Sigmoid colon (tissue), 4 donors: ENCODE measurements at regions not wholly inside any gene's neighbourhood (a gene's known extent, or its start where the extent isn't known, plus 50 kb on each side); places are given as distances from the start of the nearest gene placed in this dataset.

Source experiments
- CTCF ChIP-seq, 4 experiments: fragments of 450-650 bp in 3 of 4; fragments of 200-600 bp in 1 of 4; IDR thresholded peaks; one replicate each; pipeline ENCODE4 v1.5.1; 2016 to 2019; ENCODE audit warnings: antibody characterized with exemption in 4 of 4, mild to moderate bottlenecking in 3 of 4, moderate library complexity in 2 of 4
- EP300 ChIP-seq, 4 donors: sonication (generic); formaldehyde crosslinking; IDR thresholded peaks; one replicate each; pipeline ENCODE4 v1.6.1; 2017; ENCODE audit warnings: antibody characterized with exemption in 4 of 4
- POLR2A ChIP-seq, 2 donors: fragments of 450-650 bp; IDR thresholded peaks; one replicate each; pipeline ENCODE4 v1.6.1; 2016; ENCODE audit warnings: antibody characterized with exemption in 2 of 2, mild to moderate bottlenecking in 2 of 2, moderate library complexity in 2 of 2
- POLR2AphosphoS5 ChIP-seq, 4 donors: sonication (generic); formaldehyde crosslinking; IDR thresholded peaks; one replicate each; pipeline ENCODE4 v1.6.1; 2017; ENCODE audit warnings: antibody characterized with exemption in 4 of 4

DNA sequence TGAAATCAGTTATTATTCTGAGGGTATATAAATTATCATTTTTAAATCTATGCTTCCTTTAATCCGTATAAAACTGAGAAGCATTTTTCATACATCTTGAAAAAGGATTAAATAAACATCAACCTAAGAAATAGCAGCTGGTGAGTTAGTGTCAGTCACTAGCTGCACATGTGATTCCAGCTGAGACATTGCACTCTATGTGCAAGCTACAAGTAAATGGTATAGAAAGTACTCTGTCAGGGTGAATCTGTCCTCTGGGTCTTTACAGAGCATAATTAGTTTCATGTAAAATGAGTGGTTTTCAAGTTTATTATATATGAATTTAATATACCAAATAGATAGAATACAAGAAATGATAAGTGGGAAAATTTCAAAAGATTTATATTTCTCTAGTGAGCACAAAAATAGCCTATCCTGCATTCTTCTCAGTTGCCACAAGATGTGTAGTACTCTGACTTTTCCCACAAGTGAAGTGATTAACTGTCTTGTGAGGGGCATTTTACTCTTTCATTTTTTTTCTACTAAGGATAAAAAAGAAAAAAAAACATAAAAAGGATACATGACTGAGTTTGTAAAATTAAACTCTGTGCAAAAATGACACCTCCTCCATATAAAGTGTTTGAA, 1372.1 kb downstream of the PCDH9 start:
- TF ChIP-seq CTCF (IDR thresholded peaks at IDR 0.05) (no peak), EP300 (IDR thresholded peaks at IDR 0.05) (no peak), POLR2A (IDR thresholded peaks at IDR 0.05) (no peak), POLR2AphosphoS5 (IDR thresholded peaks at IDR 0.05) (no peak)
